ENCODE measurements at regions not wholly inside any gene's neighbourhood (a gene's known extent, or its start where the extent isn't known, plus 50 kb on each side); places are given as distances from the start of the nearest gene placed in this dataset.
"Not testable (repeated sequence)": the region's sequence is repeated elsewhere in the genome, so short reads cannot be mapped to it uniquely, and the experiment has no call there.

- DNase-seq, result no peak
Measured at GRCh38 chr10:9010931-9011670, 956.6 kb downstream of the GATA3 start.

GRCh38 chr10:9012312-9012711 is 957.8 kb downstream of the GATA3 start:
- DNase-seq, result peak; percentile 74

GRCh38 chr10:9015005-9015404 is 960.5 kb downstream of the GATA3 start:
- DNase-seq, result peak; percentile 3

GRCh38 chr10:9015447-9015846 is 961.0 kb downstream of the GATA3 start:
- DNase-seq, result no peak

- no peak for DNase-seq
Measured at GRCh38 chr10:9016930-9017329, 962.4 kb downstream of the GATA3 start.

- peak; percentile 44 for DNase-seq
Measured at GRCh38 chr10:9018195-9019173, 964.0 kb downstream of the GATA3 start.

- no peak for DNase-seq
Measured at GRCh38 chr10:9023206-9023605, 968.7 kb downstream of the GATA3 start.

- DNase-seq, result no peak
Measured at GRCh38 chr10:9024210-9024609, 969.7 kb downstream of the GATA3 start.

GRCh38 chr10:9028231-9028630 is 973.7 kb downstream of the GATA3 start:
- peak; percentile 18 for DNase-seq

GRCh38 chr10:9035355-9035754 is 980.9 kb downstream of the GATA3 start:
- no peak for DNase-seq

GRCh38 chr10:9036711-9037204 is 982.3 kb downstream of the GATA3 start:
- DNase-seq, result no peak

GRCh38 chr10:9038146-9038714 is 983.7 kb downstream of the GATA3 start:
- DNase-seq, result no peak

GRCh38 chr10:9043466-9043865 is 989.0 kb downstream of the GATA3 start:
- no peak for DNase-seq

- no peak for DNase-seq
Measured at GRCh38 chr10:9045311-9045710, 990.8 kb downstream of the GATA3 start.

- no peak for DNase-seq
Measured at GRCh38 chr10:9051328-9051974, 997.0 kb downstream of the GATA3 start.

- DNase-seq, result no peak
Measured at GRCh38 chr10:9052767-9053166, 998.3 kb downstream of the GATA3 start.

- DNase-seq, result no peak
Measured at GRCh38 chr10:9056521-9056920, 1002.0 kb downstream of the GATA3 start.

- not testable (repeated sequence) for DNase-seq
Measured at GRCh38 chr10:9057293-9057692, 1002.8 kb downstream of the GATA3 start.

- DNase-seq, result no peak
Measured at GRCh38 chr10:9060314-9060713, 1005.8 kb downstream of the GATA3 start.

GRCh38 chr10:9061871-9062270 is 1007.4 kb downstream of the GATA3 start:
- no peak for DNase-seq

- DNase-seq, result no peak
Measured at GRCh38 chr10:9066152-9066551, 1011.7 kb downstream of the GATA3 start.

- no peak for DNase-seq
Measured at GRCh38 chr10:9068003-9068402, 1013.5 kb downstream of the GATA3 start.

- no peak for DNase-seq
Measured at GRCh38 chr10:9069136-9069535, 1014.6 kb downstream of the GATA3 start.
